ENCODE measurements at regions not wholly inside any gene's neighbourhood (a gene's known extent, or its start where the extent isn't known, plus 50 kb on each side); places are given as distances from the start of the nearest gene placed in this dataset.

DNA sequence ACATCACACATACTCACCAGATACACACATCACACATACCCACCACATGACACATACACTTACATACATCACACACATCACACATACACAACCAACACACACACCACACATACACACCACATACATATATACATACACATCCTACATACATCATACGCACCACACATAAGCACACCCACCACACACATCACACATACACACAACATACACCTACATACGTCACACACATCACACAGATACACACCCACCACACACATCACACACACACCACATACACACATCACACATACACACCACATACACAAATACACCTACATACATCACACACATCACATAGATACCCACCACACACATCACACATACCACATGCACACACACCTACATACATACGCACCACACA lies 158.4 kb downstream of the NDUFA10 start:
- TF ChIP-seq ZNF551 (CRISPR knock-in tag; IDR thresholded peaks at IDR 0.05), result no peak
- no peak for TF ChIP-seq MAFG (tag; conservative IDR thresholded peaks at IDR 0.05)
- no peak for TF ChIP-seq MYC (IDR thresholded peaks at IDR 0.05; ENCODE audit: low read depth, low read length)
- no peak for TF ChIP-seq MYC (CRISPR knock-in tag; IDR thresholded peaks at IDR 0.05; ENCODE audit: borderline replicate concordance, low read depth)
- 36% methylated on average over 2 of the region's 3 CpGs for WGBS (ENCODE audit: insufficient coverage, low coverage, missing lambda C conversion rate)
- in situ Hi-C loops (cut with MboI), result no loop called here
- no peaks in the 10 kb centered on the region for H3K4me1 ChIP-seq (replicated peaks in 1 of 2; ENCODE audit: control insufficient read depth in 2 of 2, insufficient read depth in 2 of 2, low read length in 2 of 2)
- intact Hi-C loops (cut with micrococcal nuclease), result no loop called here
- H2AFZ ChIP-seq (ENCODE audit: low read depth, low read length), result no peak overlapping the region
- ChIA-PET CTCF (ENCODE audit: low intra/inter-chr PET ratio) (no interaction called here), POLR2A (no interaction called here)
- no peak overlapping the region for H3K4me2 ChIP-seq (ENCODE audit: insufficient read depth, low read length)
- H3K36me3 ChIP-seq (ENCODE audit: control insufficient read depth, insufficient read depth, low read length), result no peaks in the 10 kb centered on the region
- H3K4me3 ChIP-seq, result no peak overlapping the region
- H3K79me2 ChIP-seq (ENCODE audit: control insufficient read depth, insufficient read depth, low read length), result no peaks in the 10 kb centered on the region
- H4K20me1 ChIP-seq (replicated peaks; ENCODE audit: control insufficient read depth, insufficient read depth, low read length), result no peaks in the 10 kb centered on the region
- no peak for DNase-seq (ENCODE audit: extremely low read depth in 1 of 4, low spot score in 3 of 4)
- peaks cover 5% of the 10 kb centered on the region; the same call in 1 of the 2 replicates for H3K9me3 ChIP-seq (replicated peaks; ENCODE audit: control insufficient read depth, insufficient read depth, low read depth, low read length)
- H3K9ac ChIP-seq (ENCODE audit: insufficient read depth in 1 of 2, low read depth in 2 of 2, low read length in 2 of 2), result no peak overlapping the region
- no peak overlapping the region for H3K27ac ChIP-seq (ENCODE audit: extremely low read depth, low read depth, low read length)
- H3K9me1 ChIP-seq (ENCODE audit: control insufficient read depth, insufficient read depth, low read length), result no peaks in the 10 kb centered on the region
- ATAC-seq, result no peak
- H3K27me3 ChIP-seq (ENCODE audit: control insufficient read depth in 2 of 2, insufficient read depth in 2 of 2, low read length in 2 of 2), result no peaks in the 10 kb centered on the region; a peak in 1 of 5 replicates
- no TSS peak for BruUV-seq (replicated peaks)
- no peak for FAIRE-seq

DNA sequence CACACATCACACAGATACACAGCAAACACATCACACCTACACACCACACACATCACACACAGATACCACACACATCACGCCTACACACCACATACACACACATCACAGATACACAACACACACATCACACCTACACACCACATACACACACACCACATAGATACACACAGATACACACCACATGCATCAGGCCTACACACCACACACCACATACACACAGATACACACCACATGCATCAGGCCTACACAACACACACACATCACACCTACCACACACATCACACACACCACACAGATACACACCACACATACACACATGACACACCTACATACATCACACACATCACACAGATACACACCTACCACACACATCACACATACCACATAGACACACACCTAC lies 158.8 kb downstream of the NDUFA10 start:
- no peaks in the 10 kb centered on the region for H3K9me1 ChIP-seq (ENCODE audit: control insufficient read depth, insufficient read depth, low read length)
- 0% methylated on average over 1 of the region's 1 CpG for WGBS (ENCODE audit: insufficient coverage, low coverage, missing lambda C conversion rate)
- no peaks in the 10 kb centered on the region; a peak in 1 of 5 replicates for H3K27me3 ChIP-seq (ENCODE audit: control insufficient read depth in 2 of 2, insufficient read depth in 2 of 2, low read length in 2 of 2)
- ChIA-PET POLR2A (no interaction called here), CTCF (ENCODE audit: low intra/inter-chr PET ratio) (no interaction called here)
- ATAC-seq (no peak), FAIRE-seq (no peak), DNase-seq (ENCODE audit: extremely low read depth in 1 of 4, low spot score in 3 of 4) (no peak)
- in situ Hi-C loops (cut with MboI) (no loop called here), intact Hi-C loops (cut with micrococcal nuclease) (no loop called here)
- BruUV-seq (replicated peaks), result no TSS peak
- no peaks in the 10 kb centered on the region for H3K4me1 ChIP-seq (replicated peaks in 1 of 2; ENCODE audit: control insufficient read depth in 2 of 2, insufficient read depth in 2 of 2, low read length in 2 of 2)
- H3K4me2 ChIP-seq (ENCODE audit: insufficient read depth, low read length), result no peak overlapping the region
- H3K79me2 ChIP-seq (ENCODE audit: control insufficient read depth, insufficient read depth, low read length), result no peaks in the 10 kb centered on the region
- H4K20me1 ChIP-seq (replicated peaks; ENCODE audit: control insufficient read depth, insufficient read depth, low read length), result no peaks in the 10 kb centered on the region
- H3K4me3 ChIP-seq, result no peak overlapping the region
- H3K9ac ChIP-seq (ENCODE audit: insufficient read depth in 1 of 2, low read depth in 2 of 2, low read length in 2 of 2), result no peak overlapping the region
- no peak overlapping the region for H3K27ac ChIP-seq (ENCODE audit: extremely low read depth, low read depth, low read length)
- H3K36me3 ChIP-seq (ENCODE audit: control insufficient read depth, insufficient read depth, low read length), result no peaks in the 10 kb centered on the region
- H3K9me3 ChIP-seq (replicated peaks; ENCODE audit: control insufficient read depth, insufficient read depth, low read depth, low read length), result peaks cover 5% of the 10 kb centered on the region; the same call in 1 of the 2 replicates
- no peak overlapping the region for H2AFZ ChIP-seq (ENCODE audit: low read depth, low read length)
- TF ChIP-seq POLR2B (IDR thresholded peaks at IDR 0.05; ENCODE audit: low read depth, partially characterized antibody), result no peak
- TF ChIP-seq, protein P1, sequence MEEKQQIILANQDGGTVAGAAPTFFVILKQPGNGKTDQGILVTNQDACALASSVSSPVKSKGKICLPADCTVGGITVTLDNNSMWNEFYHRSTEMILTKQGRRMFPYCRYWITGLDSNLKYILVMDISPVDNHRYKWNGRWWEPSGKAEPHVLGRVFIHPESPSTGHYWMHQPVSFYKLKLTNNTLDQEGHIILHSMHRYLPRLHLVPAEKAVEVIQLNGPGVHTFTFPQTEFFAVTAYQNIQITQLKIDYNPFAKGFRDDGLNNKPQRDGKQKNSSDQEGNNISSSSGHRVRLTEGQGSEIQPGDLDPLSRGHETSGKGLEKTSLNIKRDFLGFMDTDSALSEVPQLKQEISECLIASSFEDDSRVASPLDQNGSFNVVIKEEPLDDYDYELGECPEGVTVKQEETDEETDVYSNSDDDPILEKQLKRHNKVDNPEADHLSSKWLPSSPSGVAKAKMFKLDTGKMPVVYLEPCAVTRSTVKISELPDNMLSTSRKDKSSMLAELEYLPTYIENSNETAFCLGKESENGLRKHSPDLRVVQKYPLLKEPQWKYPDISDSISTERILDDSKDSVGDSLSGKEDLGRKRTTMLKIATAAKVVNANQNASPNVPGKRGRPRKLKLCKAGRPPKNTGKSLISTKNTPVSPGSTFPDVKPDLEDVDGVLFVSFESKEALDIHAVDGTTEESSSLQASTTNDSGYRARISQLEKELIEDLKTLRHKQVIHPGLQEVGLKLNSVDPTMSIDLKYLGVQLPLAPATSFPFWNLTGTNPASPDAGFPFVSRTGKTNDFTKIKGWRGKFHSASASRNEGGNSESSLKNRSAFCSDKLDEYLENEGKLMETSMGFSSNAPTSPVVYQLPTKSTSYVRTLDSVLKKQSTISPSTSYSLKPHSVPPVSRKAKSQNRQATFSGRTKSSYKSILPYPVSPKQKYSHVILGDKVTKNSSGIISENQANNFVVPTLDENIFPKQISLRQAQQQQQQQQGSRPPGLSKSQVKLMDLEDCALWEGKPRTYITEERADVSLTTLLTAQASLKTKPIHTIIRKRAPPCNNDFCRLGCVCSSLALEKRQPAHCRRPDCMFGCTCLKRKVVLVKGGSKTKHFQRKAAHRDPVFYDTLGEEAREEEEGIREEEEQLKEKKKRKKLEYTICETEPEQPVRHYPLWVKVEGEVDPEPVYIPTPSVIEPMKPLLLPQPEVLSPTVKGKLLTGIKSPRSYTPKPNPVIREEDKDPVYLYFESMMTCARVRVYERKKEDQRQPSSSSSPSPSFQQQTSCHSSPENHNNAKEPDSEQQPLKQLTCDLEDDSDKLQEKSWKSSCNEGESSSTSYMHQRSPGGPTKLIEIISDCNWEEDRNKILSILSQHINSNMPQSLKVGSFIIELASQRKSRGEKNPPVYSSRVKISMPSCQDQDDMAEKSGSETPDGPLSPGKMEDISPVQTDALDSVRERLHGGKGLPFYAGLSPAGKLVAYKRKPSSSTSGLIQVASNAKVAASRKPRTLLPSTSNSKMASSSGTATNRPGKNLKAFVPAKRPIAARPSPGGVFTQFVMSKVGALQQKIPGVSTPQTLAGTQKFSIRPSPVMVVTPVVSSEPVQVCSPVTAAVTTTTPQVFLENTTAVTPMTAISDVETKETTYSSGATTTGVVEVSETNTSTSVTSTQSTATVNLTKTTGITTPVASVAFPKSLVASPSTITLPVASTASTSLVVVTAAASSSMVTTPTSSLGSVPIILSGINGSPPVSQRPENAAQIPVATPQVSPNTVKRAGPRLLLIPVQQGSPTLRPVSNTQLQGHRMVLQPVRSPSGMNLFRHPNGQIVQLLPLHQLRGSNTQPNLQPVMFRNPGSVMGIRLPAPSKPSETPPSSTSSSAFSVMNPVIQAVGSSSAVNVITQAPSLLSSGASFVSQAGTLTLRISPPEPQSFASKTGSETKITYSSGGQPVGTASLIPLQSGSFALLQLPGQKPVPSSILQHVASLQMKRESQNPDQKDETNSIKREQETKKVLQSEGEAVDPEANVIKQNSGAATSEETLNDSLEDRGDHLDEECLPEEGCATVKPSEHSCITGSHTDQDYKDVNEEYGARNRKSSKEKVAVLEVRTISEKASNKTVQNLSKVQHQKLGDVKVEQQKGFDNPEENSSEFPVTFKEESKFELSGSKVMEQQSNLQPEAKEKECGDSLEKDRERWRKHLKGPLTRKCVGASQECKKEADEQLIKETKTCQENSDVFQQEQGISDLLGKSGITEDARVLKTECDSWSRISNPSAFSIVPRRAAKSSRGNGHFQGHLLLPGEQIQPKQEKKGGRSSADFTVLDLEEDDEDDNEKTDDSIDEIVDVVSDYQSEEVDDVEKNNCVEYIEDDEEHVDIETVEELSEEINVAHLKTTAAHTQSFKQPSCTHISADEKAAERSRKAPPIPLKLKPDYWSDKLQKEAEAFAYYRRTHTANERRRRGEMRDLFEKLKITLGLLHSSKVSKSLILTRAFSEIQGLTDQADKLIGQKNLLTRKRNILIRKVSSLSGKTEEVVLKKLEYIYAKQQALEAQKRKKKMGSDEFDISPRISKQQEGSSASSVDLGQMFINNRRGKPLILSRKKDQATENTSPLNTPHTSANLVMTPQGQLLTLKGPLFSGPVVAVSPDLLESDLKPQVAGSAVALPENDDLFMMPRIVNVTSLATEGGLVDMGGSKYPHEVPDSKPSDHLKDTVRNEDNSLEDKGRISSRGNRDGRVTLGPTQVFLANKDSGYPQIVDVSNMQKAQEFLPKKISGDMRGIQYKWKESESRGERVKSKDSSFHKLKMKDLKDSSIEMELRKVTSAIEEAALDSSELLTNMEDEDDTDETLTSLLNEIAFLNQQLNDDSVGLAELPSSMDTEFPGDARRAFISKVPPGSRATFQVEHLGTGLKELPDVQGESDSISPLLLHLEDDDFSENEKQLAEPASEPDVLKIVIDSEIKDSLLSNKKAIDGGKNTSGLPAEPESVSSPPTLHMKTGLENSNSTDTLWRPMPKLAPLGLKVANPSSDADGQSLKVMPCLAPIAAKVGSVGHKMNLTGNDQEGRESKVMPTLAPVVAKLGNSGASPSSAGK (IDR thresholded peaks at IDR 0.05), result no peak
